H1 (cell line): ENCODE measurements at regions not wholly inside any gene's neighbourhood (a gene's known extent, or its start where the extent isn't known, plus 50 kb on each side); places are given as distances from the start of the nearest gene placed in this dataset.

ENCODE experiments used
- CTCF ChIA-PET: fragments of 300-600 bp; sonication (Branson Sonifier 250); formaldehyde crosslinking; loops from one replicate; lab custom pipeline; 2021; ENCODE audit not compliant: partially characterized antibody; lab: Charles Lee
- POLR2A ChIA-PET: fragments of 300-600 bp; sonication (Branson Sonifier 250); formaldehyde crosslinking; loops from one replicate; lab custom pipeline; 2021; ENCODE audit warnings: inconsistent platforms; ENCODE audit not compliant: partially characterized antibody; lab: Charles Lee
- DNase-seq, 2 experiments: peaks; one replicate each; pipeline versions ENCODE4 v3.0.0 to v3.0.0-alpha.2; 2010 to 2022; ENCODE audit warnings: low spot score in 2 of 2, low read depth in 1 of 2, mixed read lengths in 1 of 2
- FAIRE-seq: peaks from 2 replicates; lab custom pipeline; 2011; peaks lifted over from hg19 to GRCh38; lab: Jason Lieb, UNC
- H2AFZ ChIP-seq: 2 replicates; pipeline ENCODE4 v1.8.1; 2012; ENCODE audit warnings: low read length, inconsistent platforms
- H2AK5ac ChIP-seq: 2 replicates; pipeline ENCODE4 v1.6.1; 2013; ENCODE audit warnings: low read depth, low read length
- H2BK120ac ChIP-seq: replicated peaks from 2 replicates; pipeline ENCODE3; 2013; ENCODE audit warnings: low read depth, low read length, inconsistent platforms
- H2BK12ac ChIP-seq: 2 replicates; pipeline ENCODE4 v1.6.1; 2013; ENCODE audit warnings: low read depth, low read length
- H2BK15ac ChIP-seq: 2 replicates; pipeline ENCODE4 v1.6.1; 2013; ENCODE audit warnings: low read length
- H2BK20ac ChIP-seq: 2 replicates; pipeline ENCODE4 v1.6.1; 2013; ENCODE audit warnings: low read length
- H2BK5ac ChIP-seq: 2 replicates; pipeline ENCODE4 v1.6.1; 2013; ENCODE audit warnings: low read depth, low read length
- H3K14ac ChIP-seq: 2 replicates; pipeline ENCODE4 v1.6.1; 2013; ENCODE audit warnings: inconsistent platforms; ENCODE audit not compliant: insufficient read length
- H3K18ac ChIP-seq: 2 replicates; pipeline ENCODE4 v1.6.1; 2013; ENCODE audit warnings: low read length; ENCODE audit errors: extremely low read depth
- H3K23ac ChIP-seq: 2 replicates; pipeline ENCODE4 v1.6.1; 2013; ENCODE audit warnings: inconsistent platforms; ENCODE audit not compliant: insufficient read length
- H3K23me2 ChIP-seq: 2 replicates; pipeline ENCODE4 v1.6.1; 2013; ENCODE audit warnings: low read depth, low read length
- H3K27ac ChIP-seq: 2 replicates; pipeline ENCODE4 v1.6.1; 2011; ENCODE audit warnings: low read depth, low read length, inconsistent platforms
- H3K27me3 ChIP-seq, 4 experiments: replicated peaks in 1 of 4; 1 replicate in 1 of 4; 2 replicates in 3 of 4; pipeline versions ENCODE4 v1.6.1 to v1.8.1; 2011 to 2013; ENCODE audit warnings: low read length in 3 of 4, mild to moderate bottlenecking in 3 of 4, inconsistent platforms in 2 of 4, mixed read lengths in 2 of 4, moderate library complexity in 1 of 4; ENCODE audit not compliant: control insufficient read depth in 3 of 4, insufficient read depth in 3 of 4; ENCODE audit errors: extremely low read depth in 1 of 4
- H3K36me3 ChIP-seq, 4 experiments: 2 replicates each; pipeline versions ENCODE4 v1.6.1 to v1.8.1; 2011 to 2013; ENCODE audit warnings: mild to moderate bottlenecking in 4 of 4, low read length in 3 of 4, moderate library complexity in 2 of 4, control low read depth in 1 of 4, inconsistent platforms in 1 of 4; ENCODE audit not compliant: insufficient read depth in 4 of 4, control insufficient read depth in 2 of 4
- H3K4ac ChIP-seq: replicated peaks from 2 replicates; pipeline ENCODE3; 2013; ENCODE audit warnings: low read length, low read depth, mixed read lengths, inconsistent platforms; ENCODE audit not compliant: insufficient read length
- H3K4me1 ChIP-seq, 4 experiments: replicated peaks in 1 of 4; 1 replicate in 1 of 4; 2 replicates in 3 of 4; pipeline versions ENCODE4 v1.6.1 to v1.8.1; 2011 to 2013; ENCODE audit warnings: low read length in 3 of 4, inconsistent platforms in 2 of 4, mixed read lengths in 1 of 4; ENCODE audit not compliant: insufficient read depth in 4 of 4, control insufficient read depth in 3 of 4
- H3K4me2 ChIP-seq, 2 experiments: 2 replicates each; pipeline versions ENCODE4 v1.6.1 to v1.8.1; 2011 to 2013; ENCODE audit warnings: low read depth in 2 of 2, low read length in 2 of 2, control low read depth in 1 of 2, inconsistent platforms in 1 of 2, mild to moderate bottlenecking in 1 of 2; ENCODE audit not compliant: insufficient read depth in 1 of 2
- H3K4me3 ChIP-seq, 4 experiments: fragments of 200-600, 300-600 bp in 1 of 4; sonication (generic), shearing (Covaris generic), sonication (Bioruptor Twin) in 1 of 4; 2 replicates each; pipeline versions ENCODE4 v1.5.1 to v1.8.1; 2011 to 2016; ENCODE audit warnings: low read length in 4 of 4, low read depth in 3 of 4, control low read depth in 2 of 4, inconsistent platforms in 2 of 4, mild to moderate bottlenecking in 2 of 4, mixed read lengths in 1 of 4, moderate library complexity in 1 of 4; ENCODE audit not compliant: insufficient read depth in 2 of 4; ENCODE audit errors: extremely low read depth in 1 of 4
- H3K56ac ChIP-seq: replicated peaks from 2 replicates; pipeline ENCODE3; 2013; ENCODE audit warnings: low read depth, mild to moderate bottlenecking, mixed read lengths, low read length, inconsistent platforms; ENCODE audit not compliant: insufficient read length
- H3K79me1 ChIP-seq: 2 replicates; pipeline ENCODE4 v1.6.1; 2013; ENCODE audit warnings: low read depth, low read length, control low read depth
- H3K79me2 ChIP-seq, 2 experiments: 2 replicates each; pipeline versions ENCODE4 v1.6.1 to v1.8.1; 2012 to 2013; ENCODE audit warnings: low read length in 2 of 2, mild to moderate bottlenecking in 2 of 2, inconsistent platforms in 1 of 2; ENCODE audit not compliant: insufficient read depth in 2 of 2, control insufficient read depth in 1 of 2
- H3K9ac ChIP-seq, 4 experiments: replicated peaks in 1 of 4; 1 replicate in 1 of 4; 2 replicates in 3 of 4; pipeline versions ENCODE4 v1.6.1 to v1.8.1; 2011 to 2013; ENCODE audit warnings: low read depth in 3 of 4, low read length in 3 of 4, control low read depth in 2 of 4, mild to moderate bottlenecking in 2 of 4, moderate library complexity in 2 of 4, inconsistent platforms in 1 of 4; ENCODE audit errors: extremely low read depth in 1 of 4
- H3K9me3 ChIP-seq, 2 experiments: 2 replicates each; pipeline versions ENCODE4 v1.6.1 to v1.8.1; 2012 to 2013; ENCODE audit warnings: mild to moderate bottlenecking in 2 of 2, moderate library complexity in 2 of 2, control low read depth in 1 of 2, inconsistent platforms in 1 of 2, low read depth in 1 of 2, low read length in 1 of 2, mixed read lengths in 1 of 2; ENCODE audit not compliant: insufficient read depth in 2 of 2
- H4K20me1 ChIP-seq, 2 experiments: replicated peaks in 1 of 2; 2 replicates each; pipeline versions ENCODE3 to v1.8.1; 2011 to 2013; ENCODE audit warnings: inconsistent platforms in 2 of 2, low read length in 2 of 2, mild to moderate bottlenecking in 1 of 2; ENCODE audit not compliant: insufficient read depth in 2 of 2, control insufficient read depth in 1 of 2
- H4K5ac ChIP-seq: 2 replicates; pipeline ENCODE4 v1.6.1; 2013; ENCODE audit warnings: low read length, low read depth, mixed read lengths, inconsistent platforms; ENCODE audit not compliant: insufficient read length
- H4K8ac ChIP-seq: 2 replicates; pipeline ENCODE4 v1.8.0; 2013; ENCODE audit warnings: mild to moderate bottlenecking, moderate library complexity, low read length, inconsistent platforms; ENCODE audit not compliant: insufficient read depth; ENCODE audit errors: extremely low read depth
- H4K91ac ChIP-seq: replicated peaks from 2 replicates; pipeline ENCODE3; 2013; ENCODE audit warnings: low read length, mixed read lengths, inconsistent platforms; ENCODE audit not compliant: insufficient read length
- BCL11A ChIP-seq, 2 experiments: IDR thresholded peaks; one replicate each; pipeline ENCODE4 v1.6.1; 2011; ENCODE audit warnings: low read depth in 2 of 2, low read length in 2 of 2, mild to moderate bottlenecking in 2 of 2
- CBX8 ChIP-seq: fragments of 300-800, 300-1000 bp; sonication (generic); IDR thresholded peaks from 2 replicates; pipeline ENCODE4 v1.7.1; 2016; ENCODE audit warnings: low read depth, low read length, borderline replicate concordance
- CHD1 ChIP-seq: IDR thresholded peaks from 2 replicates; pipeline ENCODE4 v1.6.1; 2012; ENCODE audit warnings: low read depth, low read length, improper control_type of control experiment
- JUND ChIP-seq: IDR thresholded peaks from 2 replicates; pipeline ENCODE4 v1.6.1; 2011; ENCODE audit warnings: mild to moderate bottlenecking, improper control_type of control experiment, low read length
- KDM5A ChIP-seq: fragments of 200-600 bp; IDR thresholded peaks from 2 replicates; pipeline ENCODE4 v1.7.1; 2012; ENCODE audit warnings: mild to moderate bottlenecking, low read length, inconsistent platforms, mixed read lengths
- RAD21 ChIP-seq, 2 experiments: IDR thresholded peaks in 1 of 2; conservative IDR thresholded peaks in 1 of 2; 2 replicates each; pipeline ENCODE4 v1.6.1; 2011; ENCODE audit warnings: low read depth in 2 of 2, low read length in 2 of 2, improper control_type of control experiment in 1 of 2, inconsistent platforms in 1 of 2, mild to moderate bottlenecking in 1 of 2, moderate library complexity in 1 of 2
- SP1 ChIP-seq: IDR thresholded peaks from 2 replicates; pipeline ENCODE4 v1.6.1; 2011; ENCODE audit warnings: low read depth, low read length
- SUZ12 ChIP-seq: fragments of 200-600 bp; sonication (generic); IDR thresholded peaks from 2 replicates; pipeline ENCODE4 v1.6.1; 2012; ENCODE audit warnings: mild to moderate bottlenecking, inconsistent platforms, low read length, moderate library complexity, mixed read lengths
- ZNF274 ChIP-seq: IDR thresholded peaks from 2 replicates; pipeline ENCODE4 v1.7.0; 2012; ENCODE audit warnings: low read length, borderline replicate concordance; ENCODE audit errors: extremely low read depth
- WGBS, 2 experiments: shearing (Covaris generic) in 1 of 2; methylation state at CpG; one replicate each; pipeline versions ENCODE4 v1.1.6 to v1.1.7; 2013 to 2015; ENCODE audit warnings: low lambda C conversion rate in 2 of 2, mixed read lengths in 2 of 2, inconsistent platforms in 1 of 2, low coverage in 1 of 2, missing lambda C conversion rate in 1 of 2; ENCODE audit not compliant: insufficient replicate concordance in 2 of 2, insufficient coverage in 1 of 2, insufficient read length in 1 of 2; ENCODE audit errors: extremely low coverage in 1 of 2, missing lambda C conversion rate in 1 of 2; 5-methylcytosine and 5-hydroxymethylcytosine counted together
- TF ChIP-seq, protein P1 (sequence below): IDR thresholded peaks from 2 replicates; pipeline ENCODE4 v1.6.1; 2012; ENCODE audit warnings: inconsistent platforms
- TF ChIP-seq, protein P2 (sequence below), 3 experiments: IDR thresholded peaks; 1 replicate in 2 of 3; 2 replicates in 1 of 3; pipeline versions ENCODE4 v1.5.1 to v1.6.1; 2011; ENCODE audit warnings: low read length in 3 of 3, mild to moderate bottlenecking in 3 of 3, inconsistent platforms in 2 of 3, low read depth in 1 of 3, moderate library complexity in 1 of 3; ENCODE audit not compliant: insufficient read depth in 1 of 3; ENCODE audit errors: control extremely low read depth in 1 of 3

DNA sequence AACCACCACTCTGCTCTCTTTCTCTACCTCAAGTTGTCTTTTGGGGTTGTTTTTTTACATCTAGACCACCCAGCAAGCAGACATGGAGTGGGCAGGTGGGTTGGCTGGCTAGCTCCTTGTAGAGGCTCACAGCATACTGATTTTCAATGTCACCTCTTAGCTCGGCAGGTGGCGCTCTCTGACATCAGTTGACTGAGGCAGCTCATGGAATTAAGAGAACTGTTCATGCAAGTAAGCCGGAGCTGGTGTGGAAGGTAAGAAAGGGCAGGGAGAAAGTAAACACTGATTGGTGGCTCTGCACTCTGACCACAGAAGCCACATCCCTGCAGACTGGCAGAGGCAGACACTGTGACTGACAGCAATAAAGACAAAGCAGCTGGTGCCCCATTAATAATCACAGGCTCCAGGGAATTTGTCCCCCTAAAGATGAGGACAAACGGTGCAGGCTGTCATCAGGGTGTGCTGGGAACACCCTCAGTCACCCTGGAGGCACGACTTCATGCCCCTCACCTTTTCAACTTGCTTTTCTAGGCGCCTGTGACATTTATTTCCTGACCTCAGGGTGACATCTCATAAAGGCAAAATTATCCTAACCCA, 226.8 kb downstream of the LMX1A start:
- Histone ChIP-seq H3K4me3 (no peak overlapping the region), H4K5ac (no peak overlapping the region), H2BK5ac (no peak overlapping the region), H2BK12ac (no peak overlapping the region), H2AK5ac (no peak overlapping the region), H3K4me1 (no peaks in the 10 kb centered on the region), H2BK15ac (no peak overlapping the region), H3K18ac (no peak overlapping the region), H3K4ac (no peak overlapping the region), H3K27ac (no peak overlapping the region), H3K9me3 (no peaks in the 10 kb centered on the region), H4K91ac (no peak overlapping the region), H3K56ac (no peak overlapping the region), H3K23me2 (no peaks in the 10 kb centered on the region), H4K8ac (no peak overlapping the region), H2AFZ (no peak overlapping the region), H4K20me1 (no peaks in the 10 kb centered on the region), H3K36me3 (no peaks in the 10 kb centered on the region), H3K79me1 (no peaks in the 10 kb centered on the region), H2BK20ac (no peak overlapping the region), H3K4me2 (no peak overlapping the region), H3K79me2 (no peaks in the 10 kb centered on the region), H3K14ac (no peak overlapping the region), H3K9ac (no peak overlapping the region), H2BK120ac (no peak overlapping the region), H3K23ac (no peak overlapping the region), H3K27me3 (no peaks in the 10 kb centered on the region)
- peak; percentile 53 to 87 for DNase-seq
- FAIRE-seq: peak; percentile 87
- CTCF ChIA-PET: interaction anchor here (0.6 to 5.0 kb wide), 31 partner anchors 12 to 968 kb away, joined by 3 to 50 read pairs (median 4); no protein-coding TSS in a partner anchor
- 47% methylated on average over 6 of the region's 6 CpGs; no CpG with 5 or more reads in 1 of the 2 experiments for WGBS, 2 experiments
- POLR2A ChIA-PET: no interaction called here
- TF ChIP-seq, protein P1, sequence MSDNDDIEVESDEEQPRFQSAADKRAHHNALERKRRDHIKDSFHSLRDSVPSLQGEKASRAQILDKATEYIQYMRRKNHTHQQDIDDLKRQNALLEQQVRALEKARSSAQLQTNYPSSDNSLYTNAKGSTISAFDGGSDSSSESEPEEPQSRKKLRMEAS: no peak
- TF ChIP-seq RAD21 (IDR thresholded peaks at IDR 0.05 in 1 of 2, conservative IDR thresholded peaks at IDR 0.05 in 1 of 2; ENCODE audit: low read depth in 2 of 2, low read length in 2 of 2): peak; percentile 84 to 86
- 0 out of 2 replicates have a peak, but pooled peaks have one; percentile 29 for TF ChIP-seq JUND
- TF ChIP-seq SP1: no peak
- TF ChIP-seq BCL11A (IDR thresholded peaks at IDR 0.05; ENCODE audit: low read depth in 2 of 2, low read length in 2 of 2): no peak
- no peak for TF ChIP-seq ZNF274
- no peak for TF ChIP-seq KDM5A
- no peak for TF ChIP-seq CBX8
- TF ChIP-seq CHD1: no peak
- TF ChIP-seq, protein P2, sequence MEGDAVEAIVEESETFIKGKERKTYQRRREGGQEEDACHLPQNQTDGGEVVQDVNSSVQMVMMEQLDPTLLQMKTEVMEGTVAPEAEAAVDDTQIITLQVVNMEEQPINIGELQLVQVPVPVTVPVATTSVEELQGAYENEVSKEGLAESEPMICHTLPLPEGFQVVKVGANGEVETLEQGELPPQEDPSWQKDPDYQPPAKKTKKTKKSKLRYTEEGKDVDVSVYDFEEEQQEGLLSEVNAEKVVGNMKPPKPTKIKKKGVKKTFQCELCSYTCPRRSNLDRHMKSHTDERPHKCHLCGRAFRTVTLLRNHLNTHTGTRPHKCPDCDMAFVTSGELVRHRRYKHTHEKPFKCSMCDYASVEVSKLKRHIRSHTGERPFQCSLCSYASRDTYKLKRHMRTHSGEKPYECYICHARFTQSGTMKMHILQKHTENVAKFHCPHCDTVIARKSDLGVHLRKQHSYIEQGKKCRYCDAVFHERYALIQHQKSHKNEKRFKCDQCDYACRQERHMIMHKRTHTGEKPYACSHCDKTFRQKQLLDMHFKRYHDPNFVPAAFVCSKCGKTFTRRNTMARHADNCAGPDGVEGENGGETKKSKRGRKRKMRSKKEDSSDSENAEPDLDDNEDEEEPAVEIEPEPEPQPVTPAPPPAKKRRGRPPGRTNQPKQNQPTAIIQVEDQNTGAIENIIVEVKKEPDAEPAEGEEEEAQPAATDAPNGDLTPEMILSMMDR (IDR thresholded peaks at IDR 0.05; ENCODE audit: control extremely low read depth in 1 of 3, insufficient read depth in 1 of 3, low read depth in 1 of 3, low read length in 3 of 3): peak; percentile 68 to 92 (median 83)
- TF ChIP-seq SUZ12: no peak
